ENCODE measurements at regions not wholly inside any gene's neighbourhood (a gene's known extent, or its start where the extent isn't known, plus 50 kb on each side); places are given as distances from the start of the nearest gene placed in this dataset.

- no peak for DNase-seq
Observed at GRCh38 chr9:18075253-18075952, 398.6 kb upstream of the ADAMTSL1 start.

GRCh38 chr9:18077941-18078678 lies 395.8 kb upstream of the ADAMTSL1 start:
- DNase-seq: peak; percentile 6

- DNase-seq: no peak
Observed at GRCh38 chr9:18092138-18092537, 381.8 kb upstream of the ADAMTSL1 start.

GRCh38 chr9:18106006-18106560 lies 367.9 kb upstream of the ADAMTSL1 start:
- no peak for DNase-seq

GRCh38 chr9:18109675-18110074 lies 364.3 kb upstream of the ADAMTSL1 start:
- DNase-seq: no peak

GRCh38 chr9:18111146-18111545 lies 362.8 kb upstream of the ADAMTSL1 start:
- no peak for DNase-seq

GRCh38 chr9:18114559-18115475 lies 359.1 kb upstream of the ADAMTSL1 start:
- peak; percentile 71 for DNase-seq

- no peak for DNase-seq
Observed at GRCh38 chr9:18118268-18118667, 355.7 kb upstream of the ADAMTSL1 start.

- DNase-seq: peak; percentile 55
Observed at GRCh38 chr9:18122171-18122570, 351.8 kb upstream of the ADAMTSL1 start.

- DNase-seq: peak; percentile 32
Observed at GRCh38 chr9:18124760-18125159, 349.2 kb upstream of the ADAMTSL1 start.

- no peak for DNase-seq
Observed at GRCh38 chr9:18126831-18127498, 347.0 kb upstream of the ADAMTSL1 start.

GRCh38 chr9:18127499-18127875 lies 346.5 kb upstream of the ADAMTSL1 start:
- DNase-seq: no peak

GRCh38 chr9:18129809-18130334 lies 344.1 kb upstream of the ADAMTSL1 start:
- no peak for DNase-seq

GRCh38 chr9:18136354-18136994 lies 337.5 kb upstream of the ADAMTSL1 start:
- DNase-seq: no peak

GRCh38 chr9:18137815-18138214 lies 336.1 kb upstream of the ADAMTSL1 start:
- DNase-seq: no peak

- DNase-seq: no peak
Observed at GRCh38 chr9:18138656-18139055, 335.3 kb upstream of the ADAMTSL1 start.

- DNase-seq: no peak
Observed at GRCh38 chr9:18141681-18142080, 332.3 kb upstream of the ADAMTSL1 start.

GRCh38 chr9:18143073-18143745 lies 330.7 kb upstream of the ADAMTSL1 start:
- DNase-seq: peak; percentile 2

- DNase-seq: no peak
Observed at GRCh38 chr9:18146329-18146728, 327.6 kb upstream of the ADAMTSL1 start.

GRCh38 chr9:18149471-18150011 lies 324.4 kb upstream of the ADAMTSL1 start:
- DNase-seq: no peak

- DNase-seq: peak; percentile 7
Observed at GRCh38 chr9:18154661-18155060, 319.3 kb upstream of the ADAMTSL1 start.
